DMS153 (cell line): ENCODE measurements at regions not wholly inside any gene's neighbourhood (a gene's known extent, or its start where the extent isn't known, plus 50 kb on each side); places are given as distances from the start of the nearest gene placed in this dataset.
"Not testable (repeated sequence)": the region's sequence is repeated elsewhere in the genome, so short reads cannot be mapped to it uniquely, and the experiment has no call there.

Source experiments
- DNase-seq: peaks from one replicate; lab custom pipeline; 2025; lab: John Stamatoyannopoulos, UW

DNA sequence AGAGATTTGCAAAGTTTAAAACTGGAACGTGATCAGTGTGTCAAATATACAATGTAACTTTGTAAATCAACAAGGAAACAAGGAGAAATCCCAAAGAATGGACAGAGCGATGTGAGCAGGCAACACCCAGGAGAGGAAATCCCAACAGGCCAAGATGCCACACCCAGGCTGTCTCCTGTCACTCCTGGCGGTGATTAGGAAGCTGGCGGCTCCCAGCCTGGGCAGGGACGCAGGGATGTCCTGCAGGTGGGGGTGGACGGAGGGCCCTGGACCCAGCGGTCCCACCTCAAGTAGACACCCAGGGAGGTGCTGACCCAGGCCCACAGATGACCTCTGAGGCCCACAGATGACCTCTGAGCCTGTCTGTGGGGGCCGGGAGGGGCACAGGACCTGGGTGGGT, 271.1 kb upstream of the SFSWAP start:
- DNase-seq, result not testable (repeated sequence)

DNA sequence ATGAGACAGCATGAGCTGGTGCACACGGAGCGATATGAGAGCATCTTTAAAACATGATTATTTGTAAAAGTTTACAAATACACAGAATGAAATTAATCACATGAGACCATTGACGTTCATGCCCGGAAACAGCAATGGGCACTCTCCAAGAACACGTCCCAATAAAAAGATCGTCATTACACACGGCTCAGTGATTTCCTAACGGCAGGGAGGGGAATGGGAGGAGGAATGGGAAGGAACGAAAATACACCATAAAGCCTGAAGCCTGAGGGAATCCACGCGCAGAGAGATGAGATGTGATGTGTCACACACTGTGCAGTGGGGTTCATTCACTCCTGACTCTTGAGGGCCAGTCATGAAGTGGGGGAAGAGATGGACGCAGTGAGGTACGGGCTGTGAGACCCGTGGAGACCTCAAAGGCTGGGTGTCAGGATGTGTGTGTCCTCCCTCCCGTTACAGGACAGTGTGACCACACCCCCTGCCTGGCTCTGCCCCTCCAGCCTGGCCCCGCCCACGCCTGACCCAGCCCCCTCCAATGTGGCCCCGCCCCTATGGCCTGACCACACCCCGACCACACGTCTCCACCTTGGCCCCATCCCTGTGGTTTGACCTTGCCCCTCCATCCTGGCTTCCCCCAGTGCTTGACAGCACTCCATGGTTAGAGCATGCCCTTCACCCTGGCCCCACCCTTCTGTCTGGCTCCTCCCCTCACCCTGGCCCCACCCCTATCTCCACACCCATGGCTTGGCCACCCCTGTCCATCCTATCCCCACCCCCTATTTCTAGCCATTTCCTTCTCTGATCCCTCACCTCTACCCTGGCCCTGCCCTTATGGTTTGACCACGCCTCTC, 270.5 kb upstream of the SFSWAP start:
- not testable (repeated sequence) for DNase-seq

DNA sequence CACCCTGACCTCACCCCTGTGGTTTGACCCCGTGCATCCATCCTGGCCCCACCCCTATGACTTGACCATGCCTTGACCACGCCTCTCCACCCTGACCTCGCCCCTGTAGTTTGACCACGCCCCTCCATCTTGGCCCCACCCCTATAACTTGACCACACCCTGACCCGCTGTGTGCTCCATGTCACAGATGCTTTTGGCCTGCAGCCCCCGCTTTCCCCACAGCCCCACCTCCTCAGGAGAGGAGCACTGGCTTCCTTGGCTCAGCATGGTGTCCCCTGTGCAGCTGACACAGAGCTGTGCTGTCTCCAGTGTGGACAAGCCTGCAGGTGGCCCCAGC, 269.9 kb upstream of the SFSWAP start:
- DNase-seq, result no peak

DNA sequence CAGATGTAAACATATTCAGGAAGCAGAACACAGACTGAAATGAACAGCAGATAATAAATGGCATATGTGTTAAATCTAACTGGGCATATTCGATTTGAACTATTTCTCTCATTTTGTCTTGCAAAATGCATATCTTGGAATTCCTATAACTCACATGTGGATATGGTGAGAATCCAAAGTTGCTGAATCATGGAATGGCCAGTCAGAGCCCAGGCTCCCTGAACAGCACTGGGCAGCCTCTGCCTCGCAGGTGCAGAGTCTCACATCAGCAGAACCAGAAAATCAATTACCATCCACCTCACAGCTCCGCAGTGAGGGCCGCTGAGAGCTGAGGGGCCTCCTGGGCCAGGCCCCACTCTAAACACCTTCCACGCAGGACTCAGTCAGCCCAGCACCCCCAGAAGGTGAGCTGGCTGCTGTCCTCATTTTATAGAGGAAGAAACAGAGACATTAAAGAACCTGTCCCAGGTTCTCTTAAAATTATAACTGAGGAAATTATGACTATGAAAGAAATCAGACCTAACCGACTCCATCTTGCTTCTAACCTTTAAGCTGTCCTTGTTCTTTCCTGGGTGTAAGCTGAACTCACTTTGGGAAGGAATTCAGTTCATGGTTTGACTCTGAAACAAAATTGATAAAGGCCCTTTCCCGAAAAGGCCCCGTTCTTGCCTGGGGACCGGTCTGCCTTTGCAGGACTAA, 269.1 kb upstream of the SFSWAP start:
- no peak for DNase-seq

DNA sequence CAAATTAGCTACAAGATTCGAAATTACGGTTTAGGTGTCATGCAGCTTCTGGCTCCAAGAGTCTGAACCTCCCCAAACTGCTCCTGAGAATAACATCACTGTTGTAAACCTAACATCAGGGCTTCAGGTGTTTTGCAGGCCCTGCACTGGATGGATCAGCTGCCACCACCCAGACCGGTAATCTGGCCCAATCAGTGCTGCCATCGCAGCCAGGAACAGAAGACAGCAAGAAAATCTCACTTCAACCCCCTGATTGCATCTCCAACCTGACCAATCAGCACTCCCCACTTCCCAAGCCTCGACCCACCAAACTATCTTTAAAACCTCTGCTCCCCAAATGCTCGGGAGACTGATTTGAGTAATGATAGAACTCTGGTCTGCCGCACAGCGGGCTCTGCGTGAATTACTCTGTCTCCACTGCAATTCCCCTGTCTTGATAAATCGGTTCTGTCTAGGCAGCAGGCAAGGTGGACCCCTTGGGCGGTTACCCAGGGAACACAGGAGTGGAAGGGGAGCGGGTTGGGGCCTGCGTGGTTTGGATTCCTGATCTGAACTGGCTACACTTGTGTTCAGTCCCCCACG, 268.5 kb upstream of the SFSWAP start:
- DNase-seq, result no peak

DNA sequence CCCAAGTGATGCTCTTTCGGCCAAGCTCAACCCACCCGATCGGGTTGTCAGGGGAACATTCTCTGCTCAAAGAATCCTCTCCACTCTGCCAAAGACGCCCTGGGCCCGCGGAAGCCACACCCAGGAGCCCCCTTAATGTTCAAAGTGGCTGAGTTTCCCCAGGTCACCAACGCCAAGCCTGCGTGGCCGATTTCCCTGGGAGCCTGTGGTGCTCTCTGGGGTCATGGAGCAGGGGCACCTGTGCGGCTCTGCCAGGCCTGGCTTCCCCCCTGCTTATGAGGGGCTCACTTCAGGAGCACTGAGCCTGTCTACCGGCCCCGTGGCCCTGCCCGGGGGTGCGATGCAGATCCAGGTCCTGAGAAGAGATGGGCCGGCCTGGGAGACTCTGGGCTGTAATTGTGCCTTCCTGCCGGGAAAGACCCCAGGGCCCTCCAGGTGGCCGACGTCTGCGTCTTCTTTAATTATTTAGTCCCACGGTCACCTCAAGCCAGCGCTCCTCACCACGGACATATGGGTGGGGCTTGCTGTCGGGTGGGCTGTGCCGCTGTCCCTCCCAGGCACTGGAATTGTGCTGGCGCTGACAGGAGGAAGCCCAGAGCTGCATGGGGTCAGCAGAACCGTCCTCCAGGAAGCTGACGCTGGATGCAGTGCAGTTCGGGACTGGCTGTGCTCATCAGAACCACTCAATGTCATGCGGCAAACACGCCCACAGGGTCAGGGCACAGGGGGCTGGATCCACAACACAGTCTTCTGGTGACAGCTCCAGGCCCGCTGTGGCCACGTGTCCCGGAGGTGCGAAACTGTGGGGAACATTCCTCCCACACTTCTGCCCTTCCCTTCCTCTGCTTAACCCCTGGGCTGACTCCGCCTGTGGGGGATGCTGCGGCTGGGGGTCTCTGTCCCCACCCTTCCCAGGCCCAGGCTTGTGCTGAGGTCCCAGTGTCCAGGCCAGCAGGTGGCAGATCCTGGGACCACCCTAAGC, 267.6 kb upstream of the SFSWAP start:
- no peak for DNase-seq

DNA sequence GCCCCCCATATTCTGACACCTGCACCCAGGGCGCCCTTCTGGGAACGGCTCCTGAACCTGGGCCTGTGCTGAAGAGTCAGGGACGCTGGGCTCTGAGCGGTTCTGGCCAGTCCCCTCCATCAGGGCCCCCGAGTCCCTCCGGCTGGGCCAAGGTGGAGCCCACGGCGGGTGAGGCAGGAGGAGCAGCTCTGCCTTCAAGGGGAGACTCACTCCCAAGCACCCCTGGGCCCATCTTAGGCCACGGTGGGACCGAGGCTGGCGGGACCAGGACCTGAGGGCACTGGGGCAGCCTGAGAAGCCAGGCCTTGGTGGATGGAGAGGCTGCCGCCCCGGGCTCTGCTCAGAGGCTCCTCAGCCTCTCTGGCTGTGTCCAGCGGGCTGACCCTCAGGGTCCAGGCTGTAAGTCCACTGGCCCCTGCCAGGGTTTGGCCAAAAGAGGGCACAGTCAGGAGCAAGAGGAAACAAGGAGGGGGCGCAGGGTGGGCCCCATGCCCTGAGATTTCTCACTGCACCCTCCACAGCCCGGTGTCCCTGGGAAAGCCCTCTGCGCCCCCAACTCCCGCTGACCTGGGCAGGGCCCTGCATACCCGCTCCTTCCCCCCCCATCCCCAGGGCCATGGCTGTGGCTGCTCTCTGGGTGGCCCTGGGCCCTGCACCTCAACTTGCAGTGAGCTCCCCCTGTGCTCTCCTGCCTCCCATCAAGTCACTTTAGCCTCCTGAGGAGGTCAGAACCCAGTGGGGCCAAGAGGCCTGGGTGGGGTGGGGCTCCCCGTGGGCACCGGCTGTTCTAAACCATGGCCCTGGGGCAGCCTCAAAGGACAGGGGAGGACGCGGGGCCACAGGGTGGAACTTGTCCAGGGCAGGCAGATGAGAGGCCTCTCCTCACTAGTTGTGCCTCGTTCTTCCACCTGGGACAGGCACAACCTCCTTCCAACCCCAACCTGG, 266.4 kb upstream of the SFSWAP start:
- DNase-seq, result no peak

DNA sequence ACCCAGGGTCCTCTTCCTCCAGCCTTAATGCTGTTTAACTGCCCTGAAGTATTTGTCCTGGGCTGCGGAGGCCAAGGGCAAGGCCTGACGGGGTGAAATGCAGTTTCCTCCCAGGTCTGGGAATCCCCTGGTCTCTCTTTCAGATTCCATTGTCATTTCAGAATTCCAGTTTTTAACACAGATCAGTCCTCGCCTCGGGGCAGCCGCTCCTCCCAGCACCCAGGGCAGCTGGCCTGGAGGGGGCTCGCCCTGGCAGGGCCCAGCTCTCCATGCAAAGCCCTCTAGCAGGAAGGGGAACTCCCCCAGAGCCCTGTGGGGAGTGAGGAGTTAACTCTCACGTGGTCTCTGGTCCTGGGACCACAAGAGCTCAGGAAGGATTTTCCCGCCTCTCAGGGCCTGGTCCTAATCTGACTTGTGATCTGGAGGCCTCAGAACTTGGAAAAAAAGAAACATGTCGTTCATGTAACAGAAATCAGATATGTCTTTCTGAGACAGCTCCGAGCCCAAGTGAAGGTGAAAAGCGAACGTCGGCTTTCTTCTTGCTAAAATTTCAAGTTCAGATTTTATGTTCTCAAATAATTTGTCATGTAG, 265.6 kb upstream of the SFSWAP start:
- DNase-seq, result no peak

DNA sequence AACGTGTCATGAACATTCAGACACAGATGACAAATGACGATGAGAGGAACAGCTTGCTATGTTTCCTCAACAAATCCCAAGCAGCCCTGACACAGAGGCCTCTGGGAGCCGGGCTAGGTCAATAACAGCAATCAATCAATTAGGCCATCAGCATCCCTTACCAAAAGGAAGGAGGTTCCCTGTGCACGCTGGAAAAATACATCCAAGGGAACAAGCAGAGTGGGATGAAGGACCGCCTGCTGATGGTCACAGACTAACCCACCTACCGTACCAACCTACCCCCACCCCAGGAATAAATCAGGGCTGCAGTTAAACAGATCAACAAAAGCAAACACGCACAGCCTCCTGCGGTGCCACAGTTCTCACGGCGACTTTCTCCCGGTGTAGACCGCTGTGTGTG, 265.1 kb upstream of the SFSWAP start:
- DNase-seq, result no peak

DNA sequence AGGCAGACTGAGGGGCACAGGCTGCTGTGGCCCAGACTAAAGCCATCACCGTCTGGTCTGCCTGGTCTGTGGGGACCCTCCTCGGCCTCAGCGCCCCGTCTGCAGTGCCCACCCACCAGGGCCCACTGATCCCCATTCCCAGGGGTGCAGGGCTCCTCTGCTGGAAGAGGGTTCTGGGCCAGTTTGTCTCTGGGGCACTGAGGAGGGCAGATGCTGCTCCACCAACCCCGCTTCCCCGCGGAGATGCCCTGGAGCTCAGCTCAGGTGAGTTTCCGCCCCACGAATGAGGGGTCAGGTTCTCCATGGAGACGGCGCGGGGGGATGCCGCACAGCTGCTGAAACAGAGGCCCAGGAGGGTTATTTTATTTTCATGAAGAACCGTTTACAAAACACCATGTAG, 263.3 kb upstream of the SFSWAP start:
- DNase-seq, result not testable (repeated sequence)

DNA sequence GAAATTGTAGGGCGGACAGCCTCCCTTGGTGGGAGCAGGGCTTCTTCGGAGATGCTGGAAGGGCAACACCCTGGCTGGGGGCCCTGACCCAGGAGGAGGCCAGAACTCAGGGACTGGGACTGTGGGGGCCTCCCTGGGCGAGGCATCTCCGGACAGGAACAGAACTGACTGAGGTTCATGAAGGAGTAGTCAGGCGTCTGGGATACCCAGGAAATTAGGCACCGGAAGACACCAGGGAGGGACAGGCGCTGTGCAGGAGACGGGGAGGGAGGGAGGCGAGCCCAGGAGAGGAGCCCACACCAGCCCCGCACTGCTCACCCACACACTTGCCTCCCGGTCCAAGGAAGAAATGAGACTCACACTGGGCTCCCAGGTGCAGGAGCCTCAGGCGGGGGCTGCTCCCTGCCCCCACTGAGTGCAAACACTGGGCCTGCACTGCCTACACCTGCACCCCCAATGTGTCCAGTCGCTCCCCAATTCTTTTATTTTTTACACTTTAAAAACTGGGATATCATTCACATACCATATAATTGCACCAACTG, 262.6 kb upstream of the SFSWAP start:
- no peak for DNase-seq

DNA sequence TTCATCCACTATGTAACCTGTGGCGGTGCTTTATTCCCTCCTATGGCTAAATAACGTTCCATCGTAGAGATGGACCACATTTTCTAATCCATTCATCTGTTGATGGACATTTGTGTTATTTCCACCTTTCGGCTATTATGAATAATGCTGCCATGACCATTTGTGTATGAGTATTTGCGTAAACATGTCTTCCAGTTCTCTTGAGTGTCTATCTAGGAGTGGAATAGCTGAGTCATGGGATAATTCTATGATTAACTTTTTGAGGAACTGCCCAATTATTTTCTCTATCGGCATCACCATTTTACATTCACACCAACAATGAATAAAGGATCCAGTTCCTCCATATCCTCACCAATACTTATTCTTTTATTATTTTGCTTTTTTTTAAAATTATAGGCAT, 261.9 kb upstream of the SFSWAP start:
- no peak for DNase-seq

DNA sequence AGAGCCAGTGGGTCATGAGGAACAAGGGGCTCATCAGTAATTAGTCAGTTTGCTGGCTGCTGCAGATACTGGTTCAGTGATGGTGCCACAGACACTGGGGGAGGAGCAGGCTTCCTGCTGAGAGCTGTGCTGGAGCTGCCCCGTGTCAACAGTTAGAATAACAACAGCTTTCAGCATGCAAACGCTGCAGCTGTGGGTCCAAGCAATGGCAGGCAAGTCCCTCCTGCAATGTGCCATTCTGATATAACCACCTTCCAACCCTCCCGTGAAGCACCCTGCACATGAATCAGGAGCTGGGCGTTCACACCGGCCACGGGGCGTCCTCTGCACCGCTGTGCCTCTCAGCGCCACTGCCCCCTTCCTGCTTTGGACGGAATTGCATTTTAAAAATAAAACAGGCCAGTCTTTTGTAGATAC, 258.4 kb upstream of the SFSWAP start:
- DNase-seq, result no peak

DNA sequence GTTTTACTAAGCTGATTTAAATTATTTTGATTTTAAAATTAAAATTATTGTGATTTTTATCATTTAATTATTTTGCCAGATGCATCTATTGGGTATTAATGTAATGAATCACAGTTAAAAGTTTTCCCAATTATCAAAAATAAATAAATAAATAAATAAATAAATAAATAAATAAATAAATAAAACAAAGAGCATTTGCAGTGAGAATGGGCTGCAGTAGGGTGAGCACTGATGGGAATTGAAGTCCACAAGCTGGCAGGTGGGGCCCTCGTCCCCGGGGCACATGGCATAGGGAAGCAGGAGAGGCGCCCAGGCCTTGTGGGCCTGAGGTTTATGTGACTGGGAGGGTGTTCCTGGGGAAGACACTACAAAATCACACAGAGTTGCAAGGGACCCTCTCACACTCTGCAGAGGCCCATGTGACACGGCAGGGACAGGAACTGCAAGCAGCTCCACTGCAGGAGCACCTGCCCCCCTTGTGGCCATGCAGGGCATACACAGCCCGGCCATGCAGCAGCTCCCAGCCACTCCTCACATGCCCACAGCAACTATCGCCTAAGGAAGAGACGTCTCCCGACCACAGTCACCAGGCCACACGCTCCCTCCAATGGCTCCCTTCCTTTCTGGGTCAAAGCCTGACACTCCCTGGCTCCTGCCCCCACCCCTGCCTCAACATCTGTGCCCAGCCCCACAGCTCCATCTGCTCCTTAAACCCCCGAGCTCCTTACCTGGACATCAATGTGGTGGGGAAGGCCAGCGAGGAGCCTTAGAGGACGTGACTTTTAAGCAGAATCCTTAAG, 256.3 kb upstream of the SFSWAP start:
- DNase-seq, result peak; percentile 36

DNA sequence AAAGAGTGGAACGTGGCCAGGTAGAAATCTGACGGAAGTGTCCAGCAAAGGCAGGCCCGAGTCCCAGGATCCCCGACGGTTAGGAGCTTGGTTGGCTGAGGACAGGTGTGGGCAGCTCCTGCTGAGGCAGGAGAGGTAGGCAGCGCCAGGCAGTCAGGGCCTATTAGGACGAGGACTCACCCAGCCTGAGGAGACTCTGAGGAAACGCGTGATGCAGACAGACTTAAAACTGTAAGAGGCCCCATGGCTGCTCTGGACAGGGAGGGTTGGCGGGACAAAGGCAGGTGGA, 255.7 kb upstream of the SFSWAP start:
- DNase-seq, result no peak

DNA sequence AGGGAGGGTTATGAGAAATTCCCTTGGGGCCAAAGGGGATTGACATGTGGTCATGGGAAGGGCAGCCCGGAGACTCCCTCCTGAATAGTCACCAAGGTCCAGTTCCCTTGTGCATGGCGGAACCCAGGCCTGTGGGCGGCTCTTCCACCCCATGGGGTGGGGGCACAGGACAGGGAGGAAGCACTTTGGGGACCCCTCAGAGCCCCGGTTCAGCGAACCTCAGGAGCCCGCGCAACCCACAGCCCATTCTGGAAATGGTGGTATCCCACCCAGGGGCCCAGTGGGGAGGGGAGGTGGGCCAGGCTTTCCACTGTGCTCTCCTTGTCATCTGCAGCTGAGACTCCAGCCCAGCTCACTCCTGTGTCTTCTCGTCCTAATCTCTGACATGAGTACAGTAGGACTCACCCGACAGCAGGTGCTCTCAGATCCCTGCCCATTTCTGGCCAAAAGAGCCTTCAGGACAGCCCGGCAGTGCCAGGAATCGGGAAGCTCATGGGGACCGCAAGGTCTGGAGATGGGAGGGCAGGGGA, 255.2 kb upstream of the SFSWAP start:
- DNase-seq, result no peak

DNA sequence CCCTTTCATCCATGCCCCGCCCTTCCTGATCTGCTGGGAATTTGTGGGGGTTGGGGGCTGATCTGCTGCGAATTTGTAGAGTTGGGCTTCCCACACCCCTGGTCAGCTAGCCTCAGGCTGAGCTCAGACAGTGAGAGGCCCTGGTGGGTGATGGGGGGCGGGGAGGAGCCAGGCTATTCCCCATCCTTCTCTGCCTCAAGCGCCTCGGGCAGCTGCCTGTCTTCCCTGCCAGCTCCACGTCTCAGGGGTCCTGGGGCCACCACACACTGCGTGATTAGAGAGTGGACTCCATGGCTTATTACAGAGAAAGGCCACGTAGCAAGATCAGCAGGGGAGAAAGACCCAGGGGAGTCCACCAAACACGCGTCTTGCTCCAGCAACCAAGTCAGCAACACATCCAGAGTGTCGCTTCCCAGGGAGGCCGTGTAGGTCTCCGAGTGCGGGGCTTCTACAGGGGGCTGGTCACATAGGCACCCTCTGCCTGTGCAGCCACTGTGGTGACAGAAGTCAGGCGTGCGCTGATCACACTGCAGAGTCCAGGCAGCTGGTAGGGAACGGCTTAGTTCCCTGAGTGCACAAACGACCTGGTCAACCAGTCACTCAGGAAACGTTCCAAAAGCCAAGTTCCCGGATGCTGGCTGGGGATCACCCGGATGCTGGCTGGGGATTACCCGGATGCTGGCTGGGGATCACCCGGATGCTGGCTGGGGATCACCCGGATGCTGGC, 254.4 kb upstream of the SFSWAP start:
- no peak for DNase-seq

DNA sequence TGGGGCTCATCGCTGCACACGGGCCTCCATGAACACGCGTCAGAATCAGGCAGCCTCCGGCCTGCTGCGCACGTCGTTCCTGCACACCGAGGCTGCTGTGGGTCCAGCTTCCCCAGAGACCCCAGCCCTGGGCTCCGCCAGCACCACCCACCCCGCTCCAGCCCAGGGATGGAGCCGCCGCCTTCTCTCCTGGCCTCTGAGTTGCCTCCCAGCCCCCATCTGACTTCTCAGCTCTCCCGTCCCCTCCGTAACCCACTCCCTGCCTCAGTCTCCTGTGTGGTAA, 253.9 kb upstream of the SFSWAP start:
- no peak for DNase-seq
